HG02970 (cell line): ENCODE measurements at regions not wholly inside any gene's neighbourhood (a gene's known extent, or its start where the extent isn't known, plus 50 kb on each side); places are given as distances from the start of the nearest gene placed in this dataset.

Experiments used
- ATAC-seq: cut with Tn5 transposase; IDR thresholded peaks from one replicate; pipeline ENCODE4 v1.9.1; 2021; ENCODE audit warnings: mild to moderate bottlenecking, moderate library complexity, moderate number of reproducible peaks; ENCODE audit not compliant: unreplicated experiment, low FRiP score

DNA sequence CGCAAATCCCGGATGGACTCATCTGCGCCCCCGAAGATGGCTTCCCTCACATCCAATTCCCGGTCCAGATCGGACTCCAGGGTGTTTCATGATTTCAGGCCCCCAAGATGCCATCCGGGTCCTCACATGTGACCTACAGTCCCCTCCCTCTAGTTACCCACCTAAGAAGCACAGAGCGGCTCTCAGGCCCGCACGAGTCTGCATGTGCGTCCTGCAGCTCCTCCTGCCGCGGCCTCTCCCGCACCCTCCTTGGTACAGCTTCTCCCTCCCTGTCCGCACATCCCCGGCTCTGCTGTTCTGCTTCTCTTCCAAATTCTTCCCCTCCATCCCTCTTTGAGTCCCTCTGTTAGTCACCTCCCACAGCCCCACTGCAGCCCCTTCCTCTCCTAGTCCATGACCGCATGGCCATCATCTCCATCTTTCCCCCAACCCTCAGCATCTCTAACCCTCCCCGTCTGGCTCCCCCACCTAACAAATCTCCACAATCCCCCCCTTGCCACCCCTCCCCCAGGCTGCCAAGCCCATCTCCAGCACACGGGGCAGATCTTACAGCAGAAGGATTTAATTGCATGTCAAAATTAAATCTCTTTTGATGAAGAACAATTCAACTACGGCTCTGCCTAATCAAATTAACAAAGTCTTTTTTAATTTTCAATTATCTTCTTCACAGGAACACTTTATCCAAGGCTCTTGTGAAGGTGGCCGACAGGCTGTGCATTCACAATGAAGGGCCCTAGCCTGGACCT is 231.0 kb downstream of the RBFOX3 start:
- ATAC-seq = no peak

GRCh38 chr17:79377230-79377786 is 233.5 kb downstream of the RBFOX3 start:
- no peak for ATAC-seq

- ATAC-seq = no peak
These were observed 236.0 kb downstream of the RBFOX3 start for GRCh38 chr17:79374807-79375206.

DNA sequence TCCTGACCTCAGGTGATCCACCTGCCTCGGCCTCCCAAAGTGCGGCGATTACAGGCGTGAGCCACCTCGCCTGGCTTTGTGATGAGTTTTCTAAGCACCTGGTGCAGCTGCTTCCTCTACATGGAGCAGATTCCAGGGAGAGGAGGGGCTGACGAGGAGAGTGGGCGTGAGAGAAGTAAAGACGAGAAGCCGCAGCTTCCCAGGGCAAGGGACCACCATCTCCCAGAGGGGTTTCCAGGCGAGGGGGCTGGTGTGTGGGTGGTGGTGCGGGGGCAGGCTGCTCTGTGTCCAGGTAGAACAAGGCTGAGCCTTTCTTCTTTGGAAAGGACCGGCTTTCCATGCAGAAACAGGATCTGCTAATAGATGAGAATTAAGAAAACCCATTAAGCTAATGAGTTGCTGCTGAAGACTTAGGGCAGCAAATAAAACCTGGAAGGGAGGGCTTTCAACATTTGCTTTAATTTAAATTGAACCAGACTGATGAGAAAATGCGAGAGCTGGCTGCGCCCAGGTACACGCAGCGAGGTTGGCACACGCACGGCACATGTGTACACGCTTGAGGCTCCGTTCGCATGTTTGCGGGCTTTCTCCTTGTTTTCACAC is 236.7 kb downstream of the RBFOX3 start:
- ATAC-seq = no peak

DNA sequence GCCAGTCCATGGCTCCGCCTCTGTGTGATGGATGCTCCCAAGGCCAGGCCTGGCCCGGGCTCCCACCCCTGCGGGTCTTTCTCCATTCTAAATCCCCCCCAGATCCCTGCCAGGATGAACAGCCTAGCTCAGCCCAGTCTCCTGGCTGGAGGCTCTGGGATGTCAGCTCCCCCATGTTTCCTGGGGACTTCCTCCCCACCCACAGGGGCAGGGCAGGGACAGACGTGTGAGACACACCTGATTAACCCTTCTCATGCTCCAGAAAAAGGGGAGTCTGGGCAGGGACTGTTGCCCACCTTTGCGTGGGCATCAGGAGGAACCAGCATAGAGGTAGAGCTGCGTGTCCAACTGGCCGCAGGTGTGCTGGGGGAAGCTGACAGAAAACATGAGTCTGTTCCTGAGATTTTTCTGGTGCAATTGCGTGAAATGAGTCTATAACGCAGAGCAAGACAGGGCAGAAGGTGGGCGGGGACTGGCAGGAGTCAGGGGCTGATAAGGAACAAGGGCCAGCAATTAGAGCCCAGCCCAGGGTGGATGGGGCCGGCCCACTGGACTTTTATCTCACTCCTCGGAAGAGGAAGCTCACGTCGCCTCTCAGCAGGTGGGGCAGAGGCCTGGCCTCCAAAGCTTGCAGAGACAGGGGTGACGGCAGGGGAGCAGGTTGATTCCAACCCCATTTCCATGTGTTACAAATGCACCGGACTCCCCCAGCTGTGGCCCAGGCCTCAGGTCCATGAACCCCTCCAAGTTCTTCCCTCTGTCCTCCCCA is 238.2 kb downstream of the RBFOX3 start:
- no peak for ATAC-seq

GRCh38 chr17:79371984-79372383 is 238.9 kb downstream of the RBFOX3 start:
- ATAC-seq = no peak

DNA sequence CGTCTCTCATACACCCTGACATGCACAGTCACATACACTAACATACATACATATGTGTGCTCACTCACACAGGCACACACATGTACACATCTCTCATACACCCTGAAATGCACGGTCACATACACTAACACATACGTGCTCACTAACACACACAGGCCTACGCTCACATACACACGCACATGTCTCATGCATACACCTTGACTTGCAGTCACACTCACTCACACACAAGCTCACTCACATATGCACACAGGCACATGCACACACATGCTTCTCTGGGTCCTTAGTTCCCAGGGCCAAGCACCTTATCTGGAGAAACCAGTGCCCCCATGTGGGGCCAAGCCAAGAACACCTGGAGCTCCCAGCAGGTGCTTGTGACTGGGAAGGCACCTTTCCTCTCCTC is 240.3 kb downstream of the RBFOX3 start:
- no peak for ATAC-seq

GRCh38 chr17:79370126-79370525 is 240.7 kb downstream of the RBFOX3 start:
- no peak for ATAC-seq

DNA sequence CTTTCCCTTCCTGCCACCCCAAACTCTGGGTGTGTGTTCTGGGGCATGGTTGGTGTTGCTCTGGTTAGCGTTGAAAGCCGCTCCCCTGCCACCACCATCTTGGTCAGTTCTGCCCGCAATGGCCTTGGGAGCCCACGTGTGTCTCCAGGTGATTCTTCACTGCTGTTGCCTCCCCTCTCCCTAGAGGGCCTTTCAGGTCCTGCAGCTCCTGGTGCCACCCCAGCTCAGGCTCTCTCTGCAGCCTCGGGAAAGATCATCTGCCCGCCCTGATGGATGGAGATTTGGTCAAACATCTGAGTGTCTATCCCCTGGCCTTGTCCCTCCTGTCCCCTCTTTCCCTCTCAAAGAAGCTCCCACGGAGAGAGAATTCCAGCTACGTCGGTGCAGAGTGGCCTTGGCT is 241.3 kb downstream of the RBFOX3 start:
- no peak for ATAC-seq

DNA sequence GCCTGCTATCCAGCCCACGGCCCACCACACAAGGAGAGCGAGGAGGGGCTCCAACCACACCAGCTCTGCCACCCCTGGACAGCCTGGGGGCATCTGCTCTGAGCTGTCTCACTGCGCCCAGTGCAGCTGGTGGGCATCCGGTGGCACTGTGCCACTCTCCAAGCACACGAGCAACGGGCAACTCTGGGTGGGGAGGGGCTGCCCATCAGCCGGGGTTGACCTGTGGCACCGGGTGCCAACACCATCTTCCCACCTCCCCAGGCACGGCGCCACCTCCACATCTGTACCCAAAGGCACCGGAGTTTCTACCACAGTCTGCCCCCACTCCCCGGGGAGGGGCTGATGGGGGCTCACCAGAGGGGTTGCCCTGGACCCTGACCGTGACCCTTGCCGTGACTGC is 241.8 kb downstream of the RBFOX3 start:
- ATAC-seq = no peak

GRCh38 chr17:79368521-79368920 is 242.3 kb downstream of the RBFOX3 start:
- ATAC-seq = no peak

- ATAC-seq = no peak
These were observed 243.8 kb downstream of the RBFOX3 start for GRCh38 chr17:79366988-79367571.

DNA sequence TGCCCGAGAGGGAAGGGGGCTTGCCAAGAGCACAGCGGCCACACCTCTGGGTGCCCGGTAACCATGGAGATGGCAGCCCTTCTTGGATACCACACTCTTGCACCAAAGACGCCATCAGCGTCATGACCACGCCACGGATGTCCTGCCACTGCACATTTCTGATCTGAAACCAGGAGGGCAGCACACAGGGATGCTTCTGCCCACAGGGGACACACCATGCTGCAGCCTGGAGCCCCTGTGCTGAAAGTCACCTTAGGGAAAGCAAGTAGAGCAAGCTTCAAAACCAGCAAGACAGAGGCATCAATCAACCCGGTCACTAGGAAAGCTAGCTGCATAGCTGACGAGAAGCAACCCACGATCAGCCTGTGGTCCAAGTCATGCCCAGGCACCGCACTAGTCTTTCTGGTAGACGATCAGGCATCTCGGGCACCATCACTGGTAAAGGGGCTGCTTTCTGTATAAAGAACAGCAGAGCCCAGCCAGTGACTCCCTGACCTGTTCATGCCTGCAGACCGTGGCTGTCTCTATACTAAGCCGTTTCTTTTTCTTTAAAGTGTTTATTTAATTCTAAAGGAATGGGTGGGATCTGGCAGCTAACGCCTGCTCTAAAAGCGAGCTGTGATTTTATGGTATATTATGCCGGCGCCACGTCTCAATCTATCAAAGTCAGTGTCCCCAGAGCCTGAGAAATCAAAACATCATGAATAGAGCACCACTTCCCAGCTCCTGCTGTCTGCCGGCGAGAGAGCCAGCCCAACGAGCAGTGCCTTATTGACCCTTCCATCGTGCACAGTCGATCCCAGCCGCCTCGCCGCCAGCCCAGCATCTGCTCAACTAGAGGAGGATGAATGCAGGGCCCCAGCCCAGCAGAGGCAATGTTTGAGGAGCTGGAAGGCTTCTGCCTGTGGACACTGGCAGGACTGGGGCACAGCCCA is 244.7 kb downstream of the RBFOX3 start:
- ATAC-seq = no peak

GRCh38 chr17:79365351-79365750 is 245.5 kb downstream of the RBFOX3 start:
- no peak for ATAC-seq

DNA sequence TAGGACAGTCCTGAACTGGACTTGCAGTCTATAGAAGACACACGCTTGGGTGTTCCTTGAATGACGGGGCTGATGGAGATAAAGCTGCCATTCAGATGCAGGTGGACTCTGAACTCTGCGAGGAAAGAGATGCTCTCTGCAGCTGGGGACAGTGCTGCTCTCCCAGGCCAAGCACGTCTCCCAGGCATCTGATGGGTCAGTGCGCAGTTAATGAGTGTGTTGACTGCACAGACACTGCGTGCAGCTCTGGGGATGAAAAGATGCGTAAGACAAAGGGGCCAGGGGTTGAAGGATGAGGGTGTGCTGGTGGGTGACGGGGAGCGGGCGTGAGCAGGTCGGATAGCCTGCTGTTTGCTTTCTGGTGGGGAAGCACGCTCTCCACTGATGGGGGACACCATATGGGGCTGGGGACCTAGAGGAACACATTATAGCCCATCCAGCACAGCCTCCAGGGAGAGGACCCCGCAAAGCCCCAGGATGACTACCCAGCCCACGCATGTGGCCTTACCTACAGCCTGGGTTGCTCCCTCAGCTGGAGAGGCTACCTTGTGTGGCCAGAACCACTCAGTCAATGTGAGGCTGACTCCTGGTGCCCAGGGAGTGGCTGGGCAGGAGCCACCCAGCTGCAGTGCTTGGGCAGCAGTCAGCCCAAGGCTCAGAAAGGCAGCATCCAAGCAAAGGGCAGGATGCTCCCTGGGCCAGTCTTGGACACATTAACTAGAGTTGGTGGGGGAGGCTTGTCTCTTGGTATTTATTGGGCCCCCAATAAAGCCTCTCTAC is 246.3 kb downstream of the RBFOX3 start:
- no peak for ATAC-seq

- ATAC-seq = no peak
These were observed 247.1 kb downstream of the RBFOX3 start for GRCh38 chr17:79363552-79364275.

DNA sequence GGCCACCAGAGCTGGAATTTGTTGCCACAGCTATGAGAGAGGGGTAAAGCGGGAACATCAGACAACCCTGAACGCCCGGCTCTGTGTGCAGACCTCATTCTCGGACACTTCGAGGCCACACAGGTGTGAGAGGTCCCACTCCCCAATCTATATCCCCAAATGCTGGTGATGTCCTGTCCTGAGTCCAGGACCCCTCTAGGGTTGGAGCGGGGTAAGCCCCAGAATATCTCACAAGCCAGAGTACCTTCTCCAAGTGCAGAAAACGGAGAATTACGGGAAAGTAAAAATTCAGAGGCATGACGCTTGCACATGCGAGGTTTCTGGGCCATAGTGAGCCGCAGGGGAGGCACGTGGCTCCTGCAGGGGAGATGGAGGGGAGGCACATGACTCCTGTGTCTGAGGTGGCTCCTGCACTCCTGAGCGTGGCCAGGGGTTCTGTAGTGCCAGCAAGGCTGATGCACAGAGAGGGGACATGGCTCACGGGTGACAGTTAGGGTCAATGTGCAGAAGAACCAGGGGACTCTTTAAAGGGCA is 248.0 kb downstream of the RBFOX3 start:
- no peak for ATAC-seq
